K562 (cell line): ENCODE measurements at regions not wholly inside any gene's neighbourhood (a gene's known extent, or its start where the extent isn't known, plus 50 kb on each side); places are given as distances from the start of the nearest gene placed in this dataset.

ENCODE experiments used
- ATAC-seq: fragments of 200-7000 bp; cut with Tn5 transposase; 3 replicates; pipeline ENCODE4 v1.9.1; 2020; ENCODE audit warnings: moderate library complexity
- BruUV-seq: library from RNA; stranded (reverse); fragments of 400-500 nt; replicated peaks from 2 replicates; lab custom pipeline; 2021; lab: Mats Ljungman, UMichigan
- CTCF ChIA-PET: fragments of 300-600 bp; formaldehyde crosslinking; extraction: SDS; loops from one replicate; lab custom pipeline; 2021; ENCODE audit warnings: low intra/inter-chr PET ratio; lab: Yijun Ruan, JAX
- POLR2A ChIA-PET: fragments of 300-600, 350-650 bp; sonication (Branson Sonifier 250); formaldehyde crosslinking; extraction: SDS; loops from one replicate; lab custom pipeline; 2021; ENCODE audit warnings: antibody characterized with exemption, inconsistent platforms; lab: Yijun Ruan, JAX
- DNase-seq, 4 experiments: peaks; one replicate each; pipeline versions ENCODE4 v3.0.0 to v3.0.0-alpha.2; 2011 to 2018; ENCODE audit warnings: low spot score in 3 of 4, mixed read lengths in 3 of 4; ENCODE audit errors: extremely low read depth in 1 of 4
- FAIRE-seq: peaks from 2 replicates; lab custom pipeline; 2011; peaks lifted over from hg19 to GRCh38; lab: Jason Lieb, UNC
- H2AFZ ChIP-seq: 2 replicates; pipeline ENCODE4 v1.6.0; 2011; ENCODE audit warnings: low read depth, low read length, control low read depth, inconsistent platforms
- H3K27ac ChIP-seq: fragments of 200-600 bp; 3 replicates; pipeline ENCODE4 v1.8.0; 2011; ENCODE audit warnings: low read depth, mild to moderate bottlenecking, control low read depth, inconsistent platforms, low read length, moderate library complexity, mixed read lengths; ENCODE audit errors: extremely low read depth
- H3K27me3 ChIP-seq, 2 experiments: fragments of 300-600 bp in 1 of 2; 2 replicates in 1 of 2; 3 replicates in 1 of 2; pipeline versions ENCODE4 v1.6.0 to v1.8.0; 2011; ENCODE audit warnings: inconsistent platforms in 2 of 2, low read length in 2 of 2, mild to moderate bottlenecking in 1 of 2, mixed read lengths in 1 of 2, moderate library complexity in 1 of 2; ENCODE audit not compliant: control insufficient read depth in 2 of 2, insufficient read depth in 2 of 2
- H3K36me3 ChIP-seq: fragments of 300-600 bp; 3 replicates; pipeline ENCODE4 v1.8.0; 2011; ENCODE audit warnings: mild to moderate bottlenecking, low read length, inconsistent platforms; ENCODE audit not compliant: control insufficient read depth, insufficient read depth
- H3K4me1 ChIP-seq, 2 experiments: fragments of 200-600 bp in 1 of 2; replicated peaks in 1 of 2; 2 replicates in 1 of 2; 3 replicates in 1 of 2; pipeline versions ENCODE4 v1.5.1 to v1.8.0; 2011; ENCODE audit warnings: inconsistent platforms in 2 of 2, low read length in 2 of 2, mild to moderate bottlenecking in 1 of 2, mixed read lengths in 1 of 2, moderate library complexity in 1 of 2; ENCODE audit not compliant: control insufficient read depth in 2 of 2, insufficient read depth in 2 of 2
- H3K4me2 ChIP-seq: 2 replicates; pipeline ENCODE4 v1.6.1; 2011; ENCODE audit warnings: low read length, control low read depth, inconsistent platforms, mixed read lengths; ENCODE audit not compliant: insufficient read depth
- H3K4me3 ChIP-seq: fragments of 200-600 bp; sonication (generic), shearing (Covaris generic); 2 replicates; pipeline ENCODE4 v1.5.1; 2016; ENCODE audit warnings: control low read depth, inconsistent platforms
- H3K79me2 ChIP-seq: fragments of 200-600 bp; 3 replicates; pipeline ENCODE4 v1.8.0; 2011; ENCODE audit warnings: low read length, inconsistent platforms; ENCODE audit not compliant: control insufficient read depth, insufficient read depth
- H3K9ac ChIP-seq, 2 experiments: 2 replicates each; pipeline versions ENCODE4 v1.6.0 to v1.6.1; 2011; ENCODE audit warnings: low read depth in 2 of 2, low read length in 2 of 2, control low read depth in 1 of 2, inconsistent platforms in 1 of 2, mild to moderate bottlenecking in 1 of 2, mixed read lengths in 1 of 2; ENCODE audit not compliant: insufficient read depth in 1 of 2
- H3K9me1 ChIP-seq: one replicate; pipeline ENCODE4 v1.6.0; 2011; ENCODE audit warnings: inconsistent platforms, mild to moderate bottlenecking, low read length, moderate library complexity; ENCODE audit not compliant: control insufficient read depth, insufficient read depth
- H3K9me3 ChIP-seq: replicated peaks from 2 replicates; pipeline ENCODE4 v1.5.1; 2011; ENCODE audit warnings: low read depth, low read length, inconsistent platforms; ENCODE audit not compliant: control insufficient read depth, insufficient read depth
- H4K20me1 ChIP-seq: replicated peaks from 2 replicates; pipeline ENCODE4 v1.6.1; 2011; ENCODE audit warnings: low read length, inconsistent platforms, mixed read lengths; ENCODE audit not compliant: control insufficient read depth, insufficient read depth
- CBFA2T2 ChIP-seq: fragments of 450-650 bp; conservative IDR thresholded peaks from 2 replicates; pipeline ENCODE4 v1.6.1; 2017; ENCODE audit warnings: mild to moderate bottlenecking
- PHF21A ChIP-seq: fragments of 450-650 bp; IDR thresholded peaks from 2 replicates; pipeline ENCODE4 v1.6.1; 2017; ENCODE audit warnings: low read depth, borderline replicate concordance
- POLR2G ChIP-seq: fragments of 200-400 bp; formaldehyde crosslinking; IDR thresholded peaks from 2 replicates; pipeline ENCODE4 v1.6.1; 2017; ENCODE audit warnings: low read depth, mild to moderate bottlenecking, antibody characterized with exemption, low read length, moderate library complexity
- TAF15 ChIP-seq: fragments of 200-400 bp; formaldehyde crosslinking; IDR thresholded peaks from 2 replicates; pipeline ENCODE4 v1.6.1; 2017; ENCODE audit warnings: mild to moderate bottlenecking, low read depth, low read length, moderate library complexity
- WGBS: fragments of 100-300 bp; shearing (Covaris generic); methylation state at CpG from one replicate; pipeline ENCODE4 v1.1.6; 2016; ENCODE audit warnings: low coverage, mixed read lengths; ENCODE audit not compliant: insufficient coverage; ENCODE audit errors: missing lambda C conversion rate; 5-methylcytosine and 5-hydroxymethylcytosine counted together
- in situ Hi-C: fragments of 300-500 bp; cut with MboI; formaldehyde crosslinking; loops from 4 replicates; pipeline ENCODE4 v1.15.0; 2018; ENCODE audit warnings: inconsistent platforms, mixed read lengths
- intact Hi-C: fragments of 100-400 bp; cut with micrococcal nuclease; formaldehyde crosslinking; loops from 2 replicates; pipeline ENCODE4 v1.14.2; 2022
- TF ChIP-seq, protein P1 (sequence below): fragments of 450-650 bp; IDR thresholded peaks from 2 replicates; pipeline ENCODE4 v1.6.1; 2016

DNA sequence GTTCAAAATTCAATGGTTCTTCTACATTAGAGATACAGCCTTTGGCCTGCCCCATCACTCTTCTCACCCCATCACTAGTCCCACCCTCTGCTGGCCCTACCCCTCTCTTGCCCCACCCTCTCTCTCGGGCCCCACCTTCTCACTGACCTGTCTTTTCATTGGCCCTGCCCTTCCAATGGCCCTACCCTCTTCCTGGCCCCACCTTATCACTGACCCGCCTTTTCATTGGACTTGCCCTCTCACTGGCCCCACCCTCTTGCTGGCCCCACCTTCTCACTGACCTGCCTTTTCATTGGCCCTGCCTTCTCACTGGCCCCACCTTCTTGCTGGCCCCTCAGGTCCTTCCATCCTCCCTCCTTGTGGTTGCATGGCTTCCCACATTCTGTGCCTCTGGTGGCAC lies 107.2 kb upstream of the PLEKHG1 start:
- POLR2A ChIA-PET = interaction anchor here (0.7 kb wide), 1 partner anchor 919 kb away, joined by 3 read pairs; no protein-coding TSS in a partner anchor
- Histone ChIP-seq H3K9me1 (no peaks in the 10 kb centered on the region), H3K36me3 (no peaks in the 10 kb centered on the region), H3K4me2 (no peak overlapping the region; the same call in 1 of the 2 replicates), H3K27me3 (peaks cover 4 to 21% of the 10 kb centered on the region in 2 experiments; a peak in 4 of 5 replicates), H3K27ac (no peak overlapping the region), H3K9me3 (no peaks in the 10 kb centered on the region)
- in situ Hi-C loops = no loop called here
- 0% methylated on average over 2 of the region's 2 CpGs for WGBS
- TF ChIP-seq, protein P1, sequence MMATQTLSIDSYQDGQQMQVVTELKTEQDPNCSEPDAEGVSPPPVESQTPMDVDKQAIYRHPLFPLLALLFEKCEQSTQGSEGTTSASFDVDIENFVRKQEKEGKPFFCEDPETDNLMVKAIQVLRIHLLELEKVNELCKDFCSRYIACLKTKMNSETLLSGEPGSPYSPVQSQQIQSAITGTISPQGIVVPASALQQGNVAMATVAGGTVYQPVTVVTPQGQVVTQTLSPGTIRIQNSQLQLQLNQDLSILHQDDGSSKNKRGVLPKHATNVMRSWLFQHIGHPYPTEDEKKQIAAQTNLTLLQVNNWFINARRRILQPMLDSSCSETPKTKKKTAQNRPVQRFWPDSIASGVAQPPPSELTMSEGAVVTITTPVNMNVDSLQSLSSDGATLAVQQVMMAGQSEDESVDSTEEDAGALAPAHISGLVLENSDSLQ = peak; percentile 27; the same call in 1 of the 2 replicates
- no peak for TF ChIP-seq CBFA2T2
- TF ChIP-seq POLR2G = no peak
- TF ChIP-seq PHF21A = no peak
- TF ChIP-seq TAF15 = no peak
- TF ChIP-seq, all 486 proteins: peak for 1
- no TSS peak for BruUV-seq
- H3K4me3 ChIP-seq = no peak overlapping the region
- peak overlapping the region; percentile 41; the same call in 1 of the 2 replicates for H2AFZ ChIP-seq
- CTCF ChIA-PET = no interaction called here
- ATAC-seq (peak; percentile 100), DNase-seq (peak; percentile 37 to 73 (median 62)), FAIRE-seq (no peak)
- no peaks in the 10 kb centered on the region for H4K20me1 ChIP-seq
- H3K79me2 ChIP-seq = no peaks in the 10 kb centered on the region
- intact Hi-C loops = no loop called here
- no peaks in the 10 kb centered on the region for H3K4me1 ChIP-seq
- H3K9ac ChIP-seq = no peak overlapping the region
